ENCODE measurements at regions not wholly inside any gene's neighbourhood (a gene's known extent, or its start where the extent isn't known, plus 50 kb on each side); places are given as distances from the start of the nearest gene placed in this dataset.

- intact Hi-C loops (cut with micrococcal nuclease), result no loop called here
- H3K4me3 Mint-ChIP-seq, result no peak overlapping the region
- H3K27ac Mint-ChIP-seq, result no peak overlapping the region
- H3K9me3 Mint-ChIP-seq, result no peaks in the 10 kb centered on the region
- H3K27me3 Mint-ChIP-seq, result no peaks in the 10 kb centered on the region
- no peaks in the 10 kb centered on the region for H3K4me1 Mint-ChIP-seq (ENCODE audit: low read depth)
- no peaks in the 10 kb centered on the region for H3K36me3 Mint-ChIP-seq (ENCODE audit: low read depth)
These were observed 382.7 kb downstream of the HDGFL1 start for GRCh38 chr6:22952097-22952496.

GRCh38 chr6:22954749-22955385 lies 385.5 kb downstream of the HDGFL1 start:
- Mint-ChIP-seq H3K9me3 (peaks cover 18% of the 10 kb centered on the region), H3K4me1 (ENCODE audit: low read depth) (no peaks in the 10 kb centered on the region), H3K4me3 (no peak overlapping the region), H3K27me3 (no peaks in the 10 kb centered on the region), H3K36me3 (ENCODE audit: low read depth) (no peaks in the 10 kb centered on the region), H3K27ac (no peak overlapping the region)
- intact Hi-C loops (cut with micrococcal nuclease), result no loop called here

GRCh38 chr6:22956029-22956681 lies 386.8 kb downstream of the HDGFL1 start:
- intact Hi-C loops (cut with micrococcal nuclease), result no loop called here
- H3K27ac Mint-ChIP-seq, result no peak overlapping the region
- H3K4me3 Mint-ChIP-seq, result no peak overlapping the region
- no peaks in the 10 kb centered on the region for H3K36me3 Mint-ChIP-seq (ENCODE audit: low read depth)
- no peaks in the 10 kb centered on the region for H3K4me1 Mint-ChIP-seq (ENCODE audit: low read depth)
- peaks cover 18% of the 10 kb centered on the region for H3K9me3 Mint-ChIP-seq
- H3K27me3 Mint-ChIP-seq, result no peaks in the 10 kb centered on the region

GRCh38 chr6:22958677-22959076 lies 389.3 kb downstream of the HDGFL1 start:
- Mint-ChIP-seq H3K27ac (no peak overlapping the region), H3K4me1 (ENCODE audit: low read depth) (no peaks in the 10 kb centered on the region), H3K9me3 (peaks cover 18% of the 10 kb centered on the region), H3K27me3 (no peaks in the 10 kb centered on the region), H3K36me3 (ENCODE audit: low read depth) (no peaks in the 10 kb centered on the region), H3K4me3 (no peak overlapping the region)
- intact Hi-C loops (cut with micrococcal nuclease), result no loop called here

- Mint-ChIP-seq H3K36me3 (ENCODE audit: low read depth) (no peaks in the 10 kb centered on the region), H3K27me3 (no peaks in the 10 kb centered on the region), H3K4me3 (no peak overlapping the region), H3K27ac (no peak overlapping the region), H3K9me3 (peaks cover 18% of the 10 kb centered on the region), H3K4me1 (ENCODE audit: low read depth) (no peaks in the 10 kb centered on the region)
- intact Hi-C loops (cut with micrococcal nuclease), result no loop called here
These were observed 390.2 kb downstream of the HDGFL1 start for GRCh38 chr6:22959571-22959970.

GRCh38 chr6:22964334-22964733 lies 395.0 kb downstream of the HDGFL1 start:
- no peak overlapping the region for H3K27ac Mint-ChIP-seq
- no peak overlapping the region for H3K4me3 Mint-ChIP-seq
- H3K27me3 Mint-ChIP-seq, result no peaks in the 10 kb centered on the region
- intact Hi-C loops (cut with micrococcal nuclease), result no loop called here
- H3K9me3 Mint-ChIP-seq, result no peaks in the 10 kb centered on the region
- no peaks in the 10 kb centered on the region for H3K4me1 Mint-ChIP-seq (ENCODE audit: low read depth)
- no peaks in the 10 kb centered on the region for H3K36me3 Mint-ChIP-seq (ENCODE audit: low read depth)

GRCh38 chr6:22965889-22966288 lies 396.5 kb downstream of the HDGFL1 start:
- Mint-ChIP-seq H3K36me3 (ENCODE audit: low read depth) (no peaks in the 10 kb centered on the region), H3K27me3 (no peaks in the 10 kb centered on the region), H3K4me1 (ENCODE audit: low read depth) (no peaks in the 10 kb centered on the region), H3K9me3 (no peaks in the 10 kb centered on the region), H3K4me3 (no peak overlapping the region), H3K27ac (no peak overlapping the region)
- intact Hi-C loops (cut with micrococcal nuclease), result no loop called here

GRCh38 chr6:22966691-22967422 lies 397.5 kb downstream of the HDGFL1 start:
- H3K27me3 Mint-ChIP-seq, result no peaks in the 10 kb centered on the region
- H3K9me3 Mint-ChIP-seq, result no peaks in the 10 kb centered on the region
- no peaks in the 10 kb centered on the region for H3K36me3 Mint-ChIP-seq (ENCODE audit: low read depth)
- no peaks in the 10 kb centered on the region for H3K4me1 Mint-ChIP-seq (ENCODE audit: low read depth)
- H3K27ac Mint-ChIP-seq, result no peak overlapping the region
- intact Hi-C loops (cut with micrococcal nuclease), result no loop called here
- H3K4me3 Mint-ChIP-seq, result no peak overlapping the region

- H3K9me3 Mint-ChIP-seq, result no peaks in the 10 kb centered on the region
- no peaks in the 10 kb centered on the region for H3K4me1 Mint-ChIP-seq (ENCODE audit: low read depth)
- no peaks in the 10 kb centered on the region for H3K27me3 Mint-ChIP-seq
- no peak overlapping the region for H3K4me3 Mint-ChIP-seq
- intact Hi-C loops (cut with micrococcal nuclease), result no loop called here
- H3K27ac Mint-ChIP-seq, result no peak overlapping the region
- H3K36me3 Mint-ChIP-seq (ENCODE audit: low read depth), result no peaks in the 10 kb centered on the region
These were observed 400.6 kb downstream of the HDGFL1 start for GRCh38 chr6:22970004-22970403.

GRCh38 chr6:22972771-22973170 lies 403.4 kb downstream of the HDGFL1 start:
- Mint-ChIP-seq H3K36me3 (ENCODE audit: low read depth) (no peaks in the 10 kb centered on the region), H3K4me1 (ENCODE audit: low read depth) (no peaks in the 10 kb centered on the region), H3K4me3 (no peak overlapping the region), H3K9me3 (peaks cover under 1% of the 10 kb centered on the region), H3K27me3 (no peaks in the 10 kb centered on the region), H3K27ac (no peak overlapping the region)
- intact Hi-C loops (cut with micrococcal nuclease), result no loop called here

- Mint-ChIP-seq H3K9me3 (peaks cover 13% of the 10 kb centered on the region), H3K4me1 (ENCODE audit: low read depth) (no peaks in the 10 kb centered on the region), H3K27ac (no peak overlapping the region), H3K27me3 (no peaks in the 10 kb centered on the region), H3K36me3 (ENCODE audit: low read depth) (no peaks in the 10 kb centered on the region), H3K4me3 (no peak overlapping the region)
- intact Hi-C loops (cut with micrococcal nuclease), result no loop called here
These were observed 405.7 kb downstream of the HDGFL1 start for GRCh38 chr6:22975079-22975478.

GRCh38 chr6:22980446-22980845 lies 411.1 kb downstream of the HDGFL1 start:
- Mint-ChIP-seq H3K36me3 (ENCODE audit: low read depth) (no peaks in the 10 kb centered on the region), H3K27ac (no peak overlapping the region), H3K27me3 (no peaks in the 10 kb centered on the region), H3K4me1 (ENCODE audit: low read depth) (no peaks in the 10 kb centered on the region), H3K9me3 (peaks cover 48% of the 10 kb centered on the region), H3K4me3 (no peak overlapping the region)
- intact Hi-C loops (cut with micrococcal nuclease), result no loop called here

GRCh38 chr6:23002044-23002619 lies 432.8 kb downstream of the HDGFL1 start:
- H3K4me3 Mint-ChIP-seq, result no peak overlapping the region
- H3K4me1 Mint-ChIP-seq (ENCODE audit: low read depth), result no peaks in the 10 kb centered on the region
- H3K27me3 Mint-ChIP-seq, result no peaks in the 10 kb centered on the region
- no peaks in the 10 kb centered on the region for H3K36me3 Mint-ChIP-seq (ENCODE audit: low read depth)
- peaks cover 32% of the 10 kb centered on the region for H3K9me3 Mint-ChIP-seq
- intact Hi-C loops (cut with micrococcal nuclease), result no loop called here
- no peak overlapping the region for H3K27ac Mint-ChIP-seq

Measured in dendritic cell treated with granulocyte-macrophage colony-stimulating factor and Interleukin-4, amounts not matched to agents 40 ng/mL and 50 ng/mL, for 4 days (primary cell).